ENCODE measurements at regions not wholly inside any gene's neighbourhood (a gene's known extent, or its start where the extent isn't known, plus 50 kb on each side); places are given as distances from the start of the nearest gene placed in this dataset.
"Not testable (repeated sequence)": the region's sequence is repeated elsewhere in the genome, so short reads cannot be mapped to it uniquely, and the experiment has no call there.

DNA sequence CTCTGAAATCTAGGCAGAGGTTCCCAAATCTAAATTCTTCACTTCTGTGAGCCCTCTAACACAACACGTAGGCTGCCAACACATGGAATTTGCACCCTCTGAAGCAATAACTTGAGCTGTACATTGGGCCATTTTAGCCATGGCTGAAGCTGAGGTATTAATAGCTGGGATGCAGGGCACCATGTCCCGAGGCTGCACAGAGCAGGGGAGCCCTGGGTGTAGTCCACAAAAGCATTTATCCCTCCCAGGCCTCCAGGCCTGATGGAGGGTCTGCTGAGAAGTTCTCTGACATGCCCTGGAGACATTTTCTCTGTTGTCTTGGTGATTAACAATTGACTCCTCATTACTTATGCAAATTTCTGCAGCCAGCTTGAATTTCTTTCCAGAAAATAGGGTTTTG is 127.9 kb downstream of the PABPC4L start:
- ATAC-seq (no peak), DNase-seq (no peak)
- H3K4me1 ChIP-seq = no peaks in the 10 kb centered on the region
- H3K36me3 ChIP-seq = no peaks in the 10 kb centered on the region
- no peak for TF ChIP-seq CTCF (IDR thresholded peaks at IDR 0.05)
- intact Hi-C loops (cut with DNase I) = no loop called here
- H3K27me3 ChIP-seq = no peaks in the 10 kb centered on the region
- WGBS, 2 donors = 89 to 93% methylated on average over 2 of the region's 2 CpGs
- no peaks in the 10 kb centered on the region for H3K9me3 ChIP-seq
- H3K27ac ChIP-seq = no peak overlapping the region
- no peak overlapping the region for H3K4me3 ChIP-seq

- Histone ChIP-seq H3K4me3 (no peak overlapping the region), H3K27me3 (no peaks in the 10 kb centered on the region), H3K9me3 (no peaks in the 10 kb centered on the region), H3K36me3 (no peaks in the 10 kb centered on the region), H3K27ac (no peak overlapping the region), H3K4me1 (no peaks in the 10 kb centered on the region)
- no peak for ATAC-seq
- intact Hi-C loops (cut with DNase I) = no loop called here
- no peak for DNase-seq
- TF ChIP-seq CTCF (IDR thresholded peaks at IDR 0.05) = no peak
Observed at GRCh38 chr4:134072137-134072536, 129.5 kb downstream of the PABPC4L start.

- Histone ChIP-seq H3K27ac (no peak overlapping the region), H3K9me3 (peaks cover 0 to 3% (median 0%) of the 10 kb centered on the region in 11 donors), H3K27me3 (no peaks in the 10 kb centered on the region), H3K36me3 (no peaks in the 10 kb centered on the region), H3K4me1 (no peaks in the 10 kb centered on the region), H3K4me3 (no peak overlapping the region)
- no peak for TF ChIP-seq CTCF (IDR thresholded peaks at IDR 0.05)
- intact Hi-C loops (cut with DNase I) = no loop called here
- WGBS, 2 donors = 96% methylated on average over 6 of the region's 6 CpGs
- no peak for ATAC-seq
- DNase-seq = no peak
Observed at GRCh38 chr4:134070174-134070573, 131.4 kb downstream of the PABPC4L start.

GRCh38 chr4:134057356-134057755 is 144.2 kb downstream of the PABPC4L start:
- no peaks in the 10 kb centered on the region for H3K27me3 ChIP-seq

GRCh38 chr4:134046221-134046620 is 155.4 kb downstream of the PABPC4L start:
- 62 to 80% methylated on average over 6 of the region's 6 CpGs for WGBS, 2 donors
- ATAC-seq; H3K27ac ChIP-seq; DNase-seq; H3K4me1 ChIP-seq; intact Hi-C loops (cut with DNase I); H3K36me3 ChIP-seq; H3K4me3 ChIP-seq; H3K9me3 ChIP-seq; H3K27me3 ChIP-seq: not testable (repeated sequence)

More at GRCh38 chr4:134057356-134057755, 144.2 kb downstream of the PABPC4L start:
- Histone ChIP-seq H3K4me1 (no peaks in the 10 kb centered on the region), H3K9me3 (peaks cover 0 to 10% (median 0%) of the 10 kb centered on the region in 11 donors), H3K4me3 (no peak overlapping the region), H3K36me3 (no peaks in the 10 kb centered on the region), H3K27ac (no peak overlapping the region)
- no peak for TF ChIP-seq CTCF (IDR thresholded peaks at IDR 0.05)
- ATAC-seq = no peak
- DNase-seq = no peak
- intact Hi-C loops (cut with DNase I) = no loop called here
- WGBS, 2 donors = 91 to 95% methylated on average over 3 of the region's 3 CpGs
